DMS53 (cell line): ENCODE measurements at regions not wholly inside any gene's neighbourhood (a gene's known extent, or its start where the extent isn't known, plus 50 kb on each side); places are given as distances from the start of the nearest gene placed in this dataset.

Source experiments
- DNase-seq: peaks from one replicate; lab custom pipeline; 2025; lab: John Stamatoyannopoulos, UW

DNA sequence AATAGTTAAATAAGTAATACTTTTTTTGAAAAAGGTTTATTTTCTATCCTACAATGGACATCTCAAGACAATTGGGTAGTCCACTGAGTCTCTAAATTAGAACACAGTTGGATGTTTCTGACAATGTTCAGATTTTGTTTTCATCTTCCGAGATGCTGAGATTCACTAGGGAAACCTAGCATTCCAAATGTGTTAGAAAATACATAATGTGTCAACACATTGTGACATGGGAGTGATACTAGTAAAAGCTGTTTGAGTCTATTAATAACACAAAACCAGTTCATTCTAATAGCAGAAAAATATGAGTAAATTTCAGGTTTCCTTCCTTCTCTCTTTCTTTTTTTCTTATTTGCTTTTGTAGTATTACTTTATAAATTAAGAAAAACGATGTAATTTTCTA, 68.2 kb upstream of the CDH10 start:
- DNase-seq = no peak

DNA sequence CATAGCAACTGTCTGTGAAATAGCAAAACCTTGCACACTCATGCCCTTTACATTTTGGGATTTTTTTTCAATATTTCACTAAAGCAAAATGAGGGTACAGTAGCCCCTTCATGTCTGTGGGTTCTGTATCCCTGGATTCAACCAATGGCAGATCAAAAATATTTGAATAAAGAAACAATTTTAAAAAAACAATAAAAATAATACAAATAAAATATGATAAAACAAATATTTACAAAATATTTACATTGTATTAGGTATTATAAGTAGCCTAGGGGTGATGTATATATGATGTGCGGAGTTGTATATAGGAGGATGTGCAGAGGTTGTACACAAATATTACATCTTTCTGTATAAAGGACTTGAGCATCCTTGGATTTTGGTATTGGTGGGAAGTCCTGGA, 67.3 kb upstream of the CDH10 start:
- no peak for DNase-seq

DNA sequence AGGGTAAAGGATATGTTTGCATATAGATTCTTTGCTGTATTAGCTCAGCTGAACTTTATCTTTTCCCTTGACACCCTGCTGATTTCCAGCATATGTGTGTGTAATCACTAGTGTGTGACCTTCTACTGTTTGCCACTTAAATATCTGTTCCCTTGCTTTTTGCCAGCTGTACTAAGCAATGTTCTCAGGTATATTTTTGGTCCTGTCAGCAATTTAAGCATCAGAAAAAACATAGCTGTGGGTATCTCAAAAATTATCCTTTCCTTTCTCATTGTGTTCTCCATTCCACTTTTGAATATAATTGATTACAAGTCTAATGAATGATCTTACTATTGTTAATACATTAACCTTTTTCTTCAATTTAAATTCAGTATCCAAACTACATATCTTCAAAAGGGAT, 59.2 kb upstream of the CDH10 start:
- DNase-seq = peak; percentile 59
